HepG2 (cell line): ENCODE measurements at regions not wholly inside any gene's neighbourhood (a gene's known extent, or its start where the extent isn't known, plus 50 kb on each side); places are given as distances from the start of the nearest gene placed in this dataset.

Source experiments
- ATF2 ChIP-seq: sonication (generic); formaldehyde crosslinking; IDR thresholded peaks from 2 replicates; pipeline ENCODE4 v1.4.0; 2020; ENCODE audit warnings: missing genetic modification reagents
- CTCF ChIP-seq: sonication (generic); formaldehyde crosslinking; IDR thresholded peaks from 2 replicates; pipeline ENCODE4 v1.5.0; 2020; ENCODE audit warnings: mild to moderate bottlenecking, missing genetic modification reagents, moderate library complexity
- MXD3 ChIP-seq: IDR thresholded peaks from 2 replicates; pipeline ENCODE4 v1.6.1; 2016; ENCODE audit warnings: mild to moderate bottlenecking, missing biosample characterization, missing genetic modification reagents
- PAF1 ChIP-seq: IDR thresholded peaks from 2 replicates; pipeline ENCODE4 v1.6.1; 2016; ENCODE audit warnings: missing genetic modification reagents, missing compliant biosample characterization
- POLR2AphosphoS5 ChIP-seq: IDR thresholded peaks from 2 replicates; pipeline ENCODE4 v1.6.1; 2012; ENCODE audit warnings: low read depth, low read length
- POLR2G ChIP-seq: fragments of 200-400 bp; formaldehyde crosslinking; IDR thresholded peaks from 2 replicates; pipeline ENCODE4 v1.6.1; 2018; ENCODE audit warnings: mild to moderate bottlenecking, low read depth, low read length, moderate library complexity
- SMAD3 ChIP-seq: sonication (generic); formaldehyde crosslinking; IDR thresholded peaks from 2 replicates; pipeline ENCODE4 v1.4.0; 2020; ENCODE audit warnings: missing genetic modification reagents
- SMC3 ChIP-seq: IDR thresholded peaks from 2 replicates; pipeline ENCODE4 v1.6.1; 2011; ENCODE audit warnings: low read length, improper control_type of control experiment
- STAG1 ChIP-seq: sonication (generic); formaldehyde crosslinking; IDR thresholded peaks from 2 replicates; pipeline ENCODE4 v1.4.0; 2020; ENCODE audit warnings: missing genetic modification reagents
- THAP11 ChIP-seq: IDR thresholded peaks from 2 replicates; pipeline ENCODE4 v1.6.1; 2016; ENCODE audit warnings: missing biosample characterization, missing genetic modification reagents
- ZFP62 ChIP-seq: sonication (generic); formaldehyde crosslinking; IDR thresholded peaks from 2 replicates; pipeline ENCODE4 v1.4.0; 2020; ENCODE audit warnings: missing genetic modification reagents
- ZFP91 ChIP-seq: sonication (generic); formaldehyde crosslinking; IDR thresholded peaks from 2 replicates; pipeline ENCODE4 v1.9.0; 2022; ENCODE audit warnings: missing genetic modification reagents, mild to moderate bottlenecking, borderline replicate concordance
- ZKSCAN5 ChIP-seq: sonication (generic); formaldehyde crosslinking; IDR thresholded peaks from 2 replicates; pipeline ENCODE4 v1.5.1; 2020; ENCODE audit warnings: mild to moderate bottlenecking, missing genetic modification reagents
- ZNF432 ChIP-seq: sonication (generic); formaldehyde crosslinking; IDR thresholded peaks from 2 replicates; pipeline ENCODE4 v1.5.0; 2020; ENCODE audit warnings: missing genetic modification reagents, mild to moderate bottlenecking, borderline replicate concordance
- ZSCAN5A ChIP-seq: sonication (generic); formaldehyde crosslinking; IDR thresholded peaks from 2 replicates; pipeline ENCODE4 v1.8.0; 2022; ENCODE audit warnings: mild to moderate bottlenecking, missing genetic modification reagents, borderline replicate concordance

- no peak for TF ChIP-seq MXD3
- peak; percentile 88 for TF ChIP-seq STAG1 (CRISPR knock-in tag)
- no peak for TF ChIP-seq POLR2AphosphoS5
- TF ChIP-seq THAP11: 0 out of 2 replicates have a peak, but pooled peaks have one; percentile 16
- no peak for TF ChIP-seq POLR2G
- no peak for TF ChIP-seq PAF1 (CRISPR knock-in tag)
- TF ChIP-seq ZKSCAN5 (CRISPR knock-in tag): no peak
- TF ChIP-seq ZFP62 (CRISPR knock-in tag): no peak
- TF ChIP-seq CTCF (CRISPR knock-in tag): peak; percentile 86
- TF ChIP-seq ZFP91 (CRISPR knock-in tag): no peak
- TF ChIP-seq ATF2 (CRISPR knock-in tag): 0 out of 2 replicates have a peak, but pooled peaks have one; percentile 26
- no peak for TF ChIP-seq ZSCAN5A (CRISPR knock-in tag)
- TF ChIP-seq SMAD3 (CRISPR knock-in tag): 0 out of 2 replicates have a peak, but pooled peaks have one; percentile 30
- TF ChIP-seq ZNF432: no peak
- peak; percentile 82 for TF ChIP-seq SMC3
- TF ChIP-seq, all 625 proteins: peak for 9
These were observed 110.5 kb downstream of the ASCL4 start (continued) for GRCh38 chr12:107884769-107885694.
